SKM-1 treated with dmso at 0.1 percent for 144 hours (cell line): ENCODE measurements at regions not wholly inside any gene's neighbourhood (a gene's known extent, or its start where the extent isn't known, plus 50 kb on each side); places are given as distances from the start of the nearest gene placed in this dataset.
A peak's percentile ranks its signal among the peaks of the same experiment; 100 is the strongest.

ENCODE experiments used
- DNase-seq: peaks from one replicate; lab custom pipeline; 2025; ENCODE audit not compliant: unreplicated experiment; lab: John Stamatoyannopoulos, UW

GRCh38 chr16:85451641-85452363, 161.3 kb upstream of the GSE1 start:
- DNase-seq: no peak

GRCh38 chr16:85452364-85453193, 160.5 kb upstream of the GSE1 start:
- DNase-seq: no peak

- no peak for DNase-seq
Observed at GRCh38 chr16:85453194-85453678, 159.9 kb upstream of the GSE1 start.

- DNase-seq: no peak
Observed at GRCh38 chr16:85453703-85454102, 159.4 kb upstream of the GSE1 start.

- no peak for DNase-seq
Observed at GRCh38 chr16:85454171-85454872, 158.8 kb upstream of the GSE1 start.

- DNase-seq: no peak
Observed at GRCh38 chr16:85455534-85455933, 157.6 kb upstream of the GSE1 start.

GRCh38 chr16:85457366-85457765, 155.8 kb upstream of the GSE1 start:
- DNase-seq: no peak

- DNase-seq: no peak
Observed at GRCh38 chr16:85458968-85459367, 154.2 kb upstream of the GSE1 start.

GRCh38 chr16:85459529-85460251, 153.4 kb upstream of the GSE1 start:
- DNase-seq: no peak

- DNase-seq: no peak
Observed at GRCh38 chr16:85460252-85461021, 152.7 kb upstream of the GSE1 start.

GRCh38 chr16:85461022-85461813, 151.9 kb upstream of the GSE1 start:
- DNase-seq: peak; percentile 22

- peak; percentile 14 for DNase-seq
Observed at GRCh38 chr16:85461814-85462713, 151.1 kb upstream of the GSE1 start.

- DNase-seq: no peak
Observed at GRCh38 chr16:85462714-85463611, 150.2 kb upstream of the GSE1 start.

- no peak for DNase-seq
Observed at GRCh38 chr16:85463672-85464382, 149.3 kb upstream of the GSE1 start.

GRCh38 chr16:85464383-85465305, 148.5 kb upstream of the GSE1 start:
- DNase-seq: no peak
